AG10803 (cell line): ENCODE measurements at regions not wholly inside any gene's neighbourhood (a gene's known extent, or its start where the extent isn't known, plus 50 kb on each side); places are given as distances from the start of the nearest gene placed in this dataset.

Experiments
- DNase-seq: peaks from one replicate; pipeline ENCODE4 v3.0.0; 2010; ENCODE audit warnings: low read depth
- H3K4me3 ChIP-seq: 2 replicates; pipeline ENCODE4 v1.5.1; 2011; ENCODE audit warnings: mild to moderate bottlenecking, low read length, control low read depth
- CTCF ChIP-seq: conservative IDR thresholded peaks from 2 replicates; pipeline ENCODE4 v1.5.1; 2011; ENCODE audit warnings: mild to moderate bottlenecking, low read length, control low read depth, inconsistent platforms

- DNase-seq, result no peak
- H3K4me3 ChIP-seq, result no peak overlapping the region
- no peak; the same call in 1 of the 2 replicates for TF ChIP-seq CTCF
These were observed 82.8 kb upstream of the E2F8 start for GRCh38 chr11:19323502-19323901.

GRCh38 chr11:19321351-19321750 is 80.6 kb upstream of the E2F8 start:
- no peak for DNase-seq
- no peak overlapping the region for H3K4me3 ChIP-seq
- no peak for TF ChIP-seq CTCF

- DNase-seq, result no peak
- no peak for TF ChIP-seq CTCF
These were observed 80.1 kb upstream of the E2F8 start for GRCh38 chr11:19320827-19321226.

GRCh38 chr11:19316434-19316833 is 75.7 kb upstream of the E2F8 start:
- no peak overlapping the region for H3K4me3 ChIP-seq
- no peak for TF ChIP-seq CTCF
- peak; percentile 48 for DNase-seq

More at GRCh38 chr11:19320827-19321226, 80.1 kb upstream of the E2F8 start:
- no peak overlapping the region for H3K4me3 ChIP-seq

GRCh38 chr11:19315511-19315910 is 74.8 kb upstream of the E2F8 start:
- DNase-seq, result no peak
- TF ChIP-seq CTCF, result no peak
- no peak overlapping the region for H3K4me3 ChIP-seq

GRCh38 chr11:19313140-19313539 is 72.4 kb upstream of the E2F8 start:
- H3K4me3 ChIP-seq, result no peak overlapping the region
- no peak for DNase-seq
- TF ChIP-seq CTCF, result no peak

- peak; percentile 98 for TF ChIP-seq CTCF
- H3K4me3 ChIP-seq, result no peak overlapping the region
- peak; percentile 51 for DNase-seq
These were observed 70.7 kb upstream of the E2F8 start for GRCh38 chr11:19311308-19312030.
